CD4-positive, alpha-beta T cell treated with Interleukin-15 for 1 hour (primary cell): ENCODE measurements at regions not wholly inside any gene's neighbourhood (a gene's known extent, or its start where the extent isn't known, plus 50 kb on each side); places are given as distances from the start of the nearest gene placed in this dataset.

Source experiments
- DNase-seq: peaks from one replicate; pipeline ENCODE4 v3.0.0-alpha.2; 2020

GRCh38 chr2:43031471-43032212 lies 194.8 kb downstream of the ZFP36L2 start:
- no peak for DNase-seq

DNA sequence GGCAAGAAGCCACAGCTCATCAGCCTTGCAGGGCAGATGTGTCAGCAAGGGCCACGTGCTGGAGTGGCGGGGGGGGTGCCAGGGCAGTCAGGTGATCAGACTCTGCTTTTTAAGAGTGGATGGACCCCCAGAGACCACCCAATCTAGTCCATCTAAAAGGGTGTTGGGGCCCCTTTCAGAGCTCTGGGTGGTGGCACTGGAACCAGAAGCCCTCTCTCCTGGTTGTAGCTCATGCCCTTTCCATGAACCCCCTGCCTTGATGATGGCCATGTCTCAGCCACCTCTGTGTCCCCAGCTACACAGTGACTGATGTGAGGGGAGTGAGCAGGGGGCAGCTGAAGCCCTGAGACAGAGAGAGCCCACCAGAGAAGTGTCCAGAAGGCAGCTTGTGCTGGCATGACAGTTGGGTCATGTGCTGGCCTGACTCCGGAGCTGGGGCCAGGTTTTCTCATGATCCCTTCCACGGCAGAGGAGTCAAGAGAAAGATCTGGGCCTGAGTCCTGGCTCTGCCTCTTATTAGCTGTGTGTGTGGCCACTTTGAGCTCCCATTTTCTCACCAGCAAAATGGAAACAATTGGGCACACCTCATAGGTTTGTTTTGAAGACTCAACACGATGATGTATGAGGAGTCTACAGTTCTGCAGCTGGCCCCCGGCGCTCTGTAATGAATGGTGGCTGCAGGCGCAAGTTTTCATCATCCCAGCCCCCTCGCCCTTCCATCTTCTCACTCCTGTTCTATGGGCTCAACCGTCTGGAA lies 195.7 kb downstream of the ZFP36L2 start:
- no peak for DNase-seq

DNA sequence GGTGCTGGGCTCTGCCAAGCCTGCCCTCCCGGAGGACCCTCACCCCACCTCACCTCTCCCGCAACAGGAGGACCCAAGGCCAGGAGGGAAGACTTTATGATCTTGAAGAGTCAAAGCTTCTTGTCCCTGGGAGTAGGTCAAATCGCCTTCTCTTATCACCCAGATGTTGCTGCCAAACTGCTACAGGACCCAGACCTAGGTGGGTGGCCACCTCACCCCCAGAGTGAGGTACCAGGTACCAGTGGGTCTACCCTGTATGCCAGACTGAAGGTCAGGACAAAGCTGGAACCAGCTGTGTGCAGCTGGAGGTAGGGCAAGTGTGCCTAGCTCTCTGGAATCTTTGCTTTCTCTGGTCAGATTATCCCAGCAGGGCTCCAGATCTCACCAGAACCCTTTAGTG lies 197.2 kb downstream of the ZFP36L2 start:
- no peak for DNase-seq

GRCh38 chr2:43028188-43028587 lies 198.2 kb downstream of the ZFP36L2 start:
- no peak for DNase-seq

DNA sequence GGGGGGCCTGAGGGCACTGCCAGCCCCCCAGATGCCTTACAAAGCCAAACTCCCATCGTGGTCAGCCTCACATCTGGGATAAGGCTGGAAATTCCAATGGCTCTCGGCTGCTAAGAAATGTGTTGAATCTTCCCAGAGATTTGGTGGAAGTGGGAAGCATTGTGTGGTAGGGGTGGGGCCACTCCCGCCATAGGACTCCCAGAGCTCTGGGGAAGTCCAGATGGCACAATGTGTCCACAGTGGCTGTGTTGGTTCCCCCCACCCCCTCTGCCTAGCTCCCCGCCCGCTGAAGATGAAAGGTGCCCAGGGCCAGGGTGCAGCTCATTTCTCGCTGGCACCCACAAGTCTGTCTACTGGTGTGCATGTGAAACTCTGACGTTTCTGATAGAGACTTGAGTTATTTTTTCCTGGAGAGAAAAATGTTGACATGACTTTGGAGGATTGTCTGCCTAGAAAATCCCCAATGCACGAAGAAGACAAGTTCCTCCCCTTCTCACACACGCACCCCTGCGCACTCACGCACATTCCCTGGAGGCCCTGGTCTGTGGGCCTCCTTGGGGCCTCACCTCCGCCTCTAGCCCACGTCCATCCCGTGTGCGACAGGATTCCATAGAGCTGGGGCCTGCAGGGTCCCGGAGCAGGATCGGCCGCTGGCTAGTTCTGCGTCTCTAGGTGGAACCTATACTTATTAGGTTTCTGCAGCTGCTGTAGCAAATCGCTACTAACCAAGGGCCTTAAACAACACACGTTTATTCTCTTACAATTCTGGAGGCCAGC lies 199.1 kb downstream of the ZFP36L2 start:
- DNase-seq = no peak

DNA sequence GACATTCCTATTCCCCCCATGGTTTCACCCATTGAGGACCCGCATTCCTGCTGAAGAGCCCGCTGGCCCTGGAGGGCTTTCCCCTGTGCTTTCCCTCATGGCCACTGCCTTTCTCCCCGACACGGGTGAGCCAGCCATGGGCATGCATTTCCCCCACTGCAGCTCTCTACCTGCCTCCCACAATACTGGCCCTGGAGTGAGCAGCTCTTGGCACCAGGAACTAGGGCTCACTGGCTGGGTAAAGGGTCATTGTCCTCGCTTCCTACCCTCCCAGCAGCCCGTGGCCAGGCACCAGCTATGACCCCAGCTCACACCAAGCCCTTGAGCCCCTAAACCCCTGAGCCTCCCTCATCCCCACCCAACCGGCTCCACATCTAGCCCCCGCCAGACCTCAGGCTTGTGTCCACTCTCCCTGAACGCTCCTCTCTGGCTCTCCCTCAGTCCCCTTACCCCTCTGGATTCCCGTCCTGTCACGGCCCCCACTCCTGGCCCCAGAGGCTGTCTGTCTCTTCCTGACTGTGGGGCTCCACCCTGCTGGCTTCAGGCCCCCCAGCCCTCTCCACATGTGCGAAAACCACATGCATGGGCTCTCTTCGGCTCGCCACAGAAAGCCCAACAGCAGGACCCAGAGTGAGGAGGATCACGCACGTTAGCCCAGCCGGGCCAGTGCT lies 199.8 kb downstream of the ZFP36L2 start:
- no peak for DNase-seq

- DNase-seq = no peak
These were observed 200.6 kb downstream of the ZFP36L2 start for GRCh38 chr2:43025709-43026295.

DNA sequence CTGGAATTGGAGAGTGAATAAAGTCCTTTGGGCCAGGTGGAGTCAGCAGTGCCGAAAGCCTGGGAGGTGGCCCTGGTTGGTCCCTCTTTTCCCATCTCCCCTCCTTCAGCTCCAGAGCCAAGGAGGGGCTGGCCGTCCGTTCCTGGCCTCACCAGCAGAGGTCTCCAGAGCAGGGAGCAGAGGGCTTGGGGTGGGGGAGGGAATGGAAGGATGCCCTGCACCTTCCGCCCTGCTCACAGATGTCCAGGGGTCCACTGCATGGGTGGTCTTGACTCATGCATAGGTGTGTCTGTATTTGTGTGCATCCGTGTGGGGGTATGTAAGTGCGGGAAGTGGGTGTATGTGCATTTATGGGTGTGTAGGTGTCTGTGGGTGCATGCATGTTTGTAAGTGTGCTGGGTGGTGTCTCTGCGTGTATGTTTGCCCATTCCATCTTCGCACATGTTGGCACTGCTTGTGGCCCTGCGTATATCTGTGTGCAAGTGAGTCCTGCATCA lies 201.8 kb downstream of the ZFP36L2 start:
- DNase-seq = peak; percentile 33

GRCh38 chr2:43023791-43024514 lies 202.5 kb downstream of the ZFP36L2 start:
- no peak for DNase-seq

DNA sequence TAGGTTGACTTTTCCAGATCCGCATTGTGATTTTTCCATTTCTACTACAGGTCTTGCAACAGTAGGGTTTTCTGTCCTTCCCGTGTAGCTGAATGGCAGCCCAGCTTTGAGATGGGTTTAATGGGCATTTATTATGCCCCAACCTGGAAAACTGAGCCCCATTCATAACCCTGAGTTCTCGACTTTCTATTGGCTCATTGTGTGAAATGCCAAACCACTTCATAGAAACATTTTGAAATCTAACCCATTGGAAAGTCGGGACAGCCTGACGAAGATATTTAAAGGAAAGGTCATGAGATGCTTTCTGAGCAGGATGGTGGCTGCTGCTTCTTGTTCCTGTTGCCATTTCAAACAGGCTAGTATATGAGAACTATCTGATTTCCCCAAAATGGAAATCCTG lies 203.5 kb downstream of the ZFP36L2 start:
- DNase-seq = no peak

DNA sequence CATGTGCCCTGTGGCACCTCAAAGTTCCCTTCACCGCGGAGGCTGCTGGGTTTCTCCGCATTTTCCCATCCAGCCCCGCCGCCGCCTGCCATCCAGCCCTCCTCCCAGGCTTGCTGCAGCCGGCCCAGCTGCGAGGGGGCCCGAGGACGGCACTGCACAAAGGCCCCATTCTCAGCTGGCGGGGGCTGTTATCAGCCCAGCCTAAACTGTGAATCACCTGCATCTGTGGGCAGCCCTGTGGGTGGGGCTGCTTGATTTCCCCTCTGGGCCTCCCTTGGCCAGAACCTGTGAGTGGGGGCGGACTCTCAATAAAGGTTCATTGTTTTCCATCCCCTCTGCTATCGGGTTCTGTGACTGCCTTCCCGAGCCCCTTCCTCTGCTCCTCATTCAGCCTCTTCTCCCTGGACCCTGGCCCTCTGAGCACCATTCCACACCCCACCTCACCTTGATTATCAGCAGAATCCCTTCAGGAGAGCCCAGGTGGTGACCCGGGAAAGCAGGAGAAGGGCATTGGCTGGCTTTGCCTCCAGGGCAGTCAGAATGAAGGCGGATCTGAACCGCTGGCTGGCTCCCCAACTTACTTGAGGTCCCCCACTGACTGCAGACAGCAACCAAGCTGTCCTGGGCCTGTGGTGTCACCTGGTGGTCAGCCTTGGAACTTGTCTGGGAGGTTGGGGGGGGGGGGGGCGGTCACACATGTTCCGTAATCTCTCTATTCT lies 204.5 kb downstream of the ZFP36L2 start:
- no peak for DNase-seq

DNA sequence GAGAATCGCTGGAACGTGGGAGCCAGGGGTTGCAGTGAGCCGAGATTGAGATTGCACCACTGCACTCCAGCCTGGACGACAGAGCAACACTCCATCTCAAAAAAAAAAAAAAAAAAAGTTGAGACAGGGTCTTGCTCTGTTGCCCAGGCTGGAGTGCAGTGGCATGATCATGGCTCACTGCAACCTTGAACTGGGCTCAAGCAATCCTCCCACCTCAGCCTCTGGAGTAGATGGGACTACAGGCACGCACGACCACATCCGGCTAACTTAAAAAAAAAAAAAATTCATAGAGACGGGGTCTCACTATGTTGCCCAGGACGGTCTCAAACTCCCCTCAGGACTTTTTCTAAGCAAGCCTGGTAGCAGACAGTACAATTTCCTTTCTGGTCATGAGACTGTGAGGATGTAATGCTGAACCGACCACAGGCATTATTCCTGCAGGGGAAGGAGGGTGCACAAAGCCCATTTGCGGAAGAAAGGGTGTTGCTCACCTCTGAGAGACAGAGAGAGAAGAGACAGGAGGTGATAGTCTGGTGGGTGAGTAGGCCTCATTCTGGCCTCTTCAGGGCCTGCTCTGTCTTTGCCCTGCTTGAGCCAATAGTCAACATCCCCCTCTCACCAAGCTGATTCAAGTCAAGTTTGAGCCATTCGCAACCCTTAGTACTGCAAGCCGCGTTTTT lies 205.3 kb downstream of the ZFP36L2 start:
- DNase-seq = no peak

- DNase-seq = no peak
These were observed 206.1 kb downstream of the ZFP36L2 start for GRCh38 chr2:43020296-43020695.

GRCh38 chr2:43019536-43020183 lies 206.7 kb downstream of the ZFP36L2 start:
- no peak for DNase-seq

- DNase-seq = no peak
These were observed 207.4 kb downstream of the ZFP36L2 start for GRCh38 chr2:43019025-43019367.

- DNase-seq = peak; percentile 62
These were observed 208.0 kb downstream of the ZFP36L2 start for GRCh38 chr2:43018179-43019024.

GRCh38 chr2:43013821-43014345 lies 212.5 kb downstream of the ZFP36L2 start:
- no peak for DNase-seq

DNA sequence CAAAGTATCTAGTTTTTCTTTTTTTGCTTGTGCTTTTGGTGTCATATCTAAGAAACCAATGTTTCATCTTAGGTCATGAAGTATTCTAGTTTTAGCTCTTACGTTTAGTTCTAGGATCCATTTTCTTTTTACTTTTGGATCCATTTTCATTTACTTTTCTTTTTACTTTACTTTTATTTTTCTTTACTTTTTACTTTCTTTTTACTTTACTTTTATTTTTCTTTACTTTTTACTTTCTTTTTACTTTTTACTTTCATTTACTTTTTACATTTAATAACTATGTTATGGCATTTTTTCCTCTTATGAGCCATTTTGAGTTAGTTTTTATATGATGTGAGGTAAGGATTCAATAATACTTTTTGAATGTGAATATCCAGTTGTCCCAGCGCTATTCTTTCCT lies 213.4 kb downstream of the ZFP36L2 start:
- no peak for DNase-seq

- no peak for DNase-seq
These were observed 215.3 kb downstream of the ZFP36L2 start for GRCh38 chr2:43011158-43011491.
